ENCODE measurements at regions not wholly inside any gene's neighbourhood (a gene's known extent, or its start where the extent isn't known, plus 50 kb on each side); places are given as distances from the start of the nearest gene placed in this dataset.

DNA sequence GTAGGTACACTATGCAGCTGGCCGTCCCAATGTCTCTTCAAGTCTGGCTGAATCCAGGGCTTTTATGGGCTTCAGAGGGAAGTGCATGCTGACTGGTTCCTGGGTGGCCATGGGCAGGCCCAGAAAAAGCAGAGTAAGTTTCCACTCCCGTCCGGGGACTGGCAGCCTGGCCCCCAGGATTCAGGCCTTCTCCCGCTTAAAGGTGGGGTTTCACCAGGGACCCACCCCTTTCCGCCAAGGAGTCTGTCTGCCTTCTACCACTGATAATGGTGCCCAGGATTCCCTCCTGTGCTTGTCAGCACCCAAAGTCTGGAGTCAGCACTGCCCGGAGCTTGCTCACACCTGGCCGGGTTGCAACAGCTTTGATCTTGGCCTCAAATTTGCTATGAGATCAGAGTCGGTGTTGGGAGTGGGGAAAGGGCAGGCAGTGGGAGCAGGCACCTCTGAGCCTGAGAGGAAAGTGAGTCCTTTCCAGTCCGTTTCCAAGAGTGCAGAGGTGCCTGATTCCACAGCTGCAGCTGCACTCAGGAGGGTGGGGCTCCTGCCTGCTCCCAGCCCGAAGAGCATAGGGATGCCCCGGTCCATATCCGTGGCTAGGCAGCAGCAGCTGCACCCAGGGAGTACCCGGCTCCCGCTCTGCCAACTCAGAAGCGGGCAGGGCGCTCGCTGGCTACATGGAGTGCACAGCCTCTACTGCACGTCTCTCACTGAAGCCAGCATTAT lies 1344.3 kb upstream of the ADGRL3 start:
- Histone ChIP-seq H2AK5ac (ENCODE audit: insufficient read length, low read length) (no peak overlapping the region), H3K4ac (ENCODE audit: low read depth, low read length) (no peak overlapping the region), H3K4me2 (ENCODE audit: insufficient read depth, insufficient read length, low read length) (no peak overlapping the region), H3T11ph (ENCODE audit: low read length) (no peak overlapping the region), H3K79me2 (ENCODE audit: insufficient read depth, low read length) (no peaks in the 10 kb centered on the region), H3K14ac (ENCODE audit: insufficient read depth, low read length) (no peak overlapping the region; the same call in 1 of the 2 replicates), H4K91ac (ENCODE audit: insufficient read length, low read depth, low read length) (no peak overlapping the region), H4K8ac (replicated peaks; ENCODE audit: insufficient read length, low read depth, low read length) (no peak overlapping the region), H3K27me3 (ENCODE audit: insufficient read depth, low read length) (no peaks in the 10 kb centered on the region), H3K23me2 (ENCODE audit: insufficient read length, low read depth, low read length, poor library complexity, severe bottlenecking) (no peaks in the 10 kb centered on the region), H3K9ac (ENCODE audit: extremely low read depth, insufficient read length, low read length) (no peak overlapping the region), H4K20me1 (ENCODE audit: control insufficient read depth, insufficient read depth, insufficient read length) (no peaks in the 10 kb centered on the region), H3K27ac (ENCODE audit: insufficient read length, low read depth, low read length) (no peak overlapping the region), H2BK20ac (ENCODE audit: low read depth, low read length, poor library complexity, severe bottlenecking) (no peak overlapping the region), H2BK120ac (ENCODE audit: low read depth, low read length, poor library complexity, severe bottlenecking) (no peak overlapping the region), H3K18ac (ENCODE audit: insufficient read length, low read depth, low read length) (no peak overlapping the region), H3K23ac (ENCODE audit: insufficient read length, low read depth, low read length) (no peak overlapping the region), H3K4me1 (ENCODE audit: insufficient read depth, low read length) (no peaks in the 10 kb centered on the region), H2AFZ (ENCODE audit: low read length) (no peak overlapping the region), H3K79me1 (ENCODE audit: insufficient read depth, low read depth, low read length, poor library complexity, severe bottlenecking) (no peaks in the 10 kb centered on the region), H2BK5ac (ENCODE audit: insufficient read length, low read length) (no peak overlapping the region), H2BK15ac (ENCODE audit: low read depth, low read length) (no peak overlapping the region), H3K9me3 (ENCODE audit: control insufficient read depth, low read depth, low read length) (no peaks in the 10 kb centered on the region), H3K56ac (ENCODE audit: insufficient read length, low read depth, low read length) (no peak overlapping the region), H2BK12ac (ENCODE audit: insufficient read length, low read depth, low read length) (no peak overlapping the region), H4K5ac (ENCODE audit: insufficient read length, low read depth, low read length) (no peak overlapping the region)
- H3K4me1 Mint-ChIP-seq = no peaks in the 10 kb centered on the region
- TF ChIP-seq, protein P1, sequence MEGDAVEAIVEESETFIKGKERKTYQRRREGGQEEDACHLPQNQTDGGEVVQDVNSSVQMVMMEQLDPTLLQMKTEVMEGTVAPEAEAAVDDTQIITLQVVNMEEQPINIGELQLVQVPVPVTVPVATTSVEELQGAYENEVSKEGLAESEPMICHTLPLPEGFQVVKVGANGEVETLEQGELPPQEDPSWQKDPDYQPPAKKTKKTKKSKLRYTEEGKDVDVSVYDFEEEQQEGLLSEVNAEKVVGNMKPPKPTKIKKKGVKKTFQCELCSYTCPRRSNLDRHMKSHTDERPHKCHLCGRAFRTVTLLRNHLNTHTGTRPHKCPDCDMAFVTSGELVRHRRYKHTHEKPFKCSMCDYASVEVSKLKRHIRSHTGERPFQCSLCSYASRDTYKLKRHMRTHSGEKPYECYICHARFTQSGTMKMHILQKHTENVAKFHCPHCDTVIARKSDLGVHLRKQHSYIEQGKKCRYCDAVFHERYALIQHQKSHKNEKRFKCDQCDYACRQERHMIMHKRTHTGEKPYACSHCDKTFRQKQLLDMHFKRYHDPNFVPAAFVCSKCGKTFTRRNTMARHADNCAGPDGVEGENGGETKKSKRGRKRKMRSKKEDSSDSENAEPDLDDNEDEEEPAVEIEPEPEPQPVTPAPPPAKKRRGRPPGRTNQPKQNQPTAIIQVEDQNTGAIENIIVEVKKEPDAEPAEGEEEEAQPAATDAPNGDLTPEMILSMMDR (conservative IDR thresholded peaks at IDR 0.05) = no peak
- DNase-seq = peak; percentile 31
- H3K4me3 Mint-ChIP-seq = no peak overlapping the region
- H3K27ac Mint-ChIP-seq = no peak overlapping the region
- whole genome bisulfite sequencing (ENCODE audit: extremely low coverage, insufficient read length, low lambda C conversion rate) = no CpG with 5 or more reads among the region's 18 CpGs
- no peaks in the 10 kb centered on the region for H3K36me3 Mint-ChIP-seq (ENCODE audit: insufficient read depth in 1 of 3, low read depth in 3 of 3)
- no peaks in the 10 kb centered on the region for H3K27me3 Mint-ChIP-seq (ENCODE audit: low read depth)
- H3K9me3 Mint-ChIP-seq = no peaks in the 10 kb centered on the region

All from H9 (cell line).